Body of pancreas (tissue), 4 donors: ENCODE measurements at regions not wholly inside any gene's neighbourhood (a gene's known extent, or its start where the extent isn't known, plus 50 kb on each side); places are given as distances from the start of the nearest gene placed in this dataset.
"Not testable (repeated sequence)": the region's sequence is repeated elsewhere in the genome, so short reads cannot be mapped to it uniquely, and the experiment has no call there.

ENCODE experiments used
- ATAC-seq: fragments of 150-250 bp; one replicate; pipeline ENCODE4 v1.9.1; 2016
- DNase-seq, 4 donors: peaks; one replicate each; pipeline ENCODE4 v3.0.0-alpha.2; 2019
- H3K27ac ChIP-seq, 4 donors: fragments of 200-600 bp; sonication (generic); 1 replicate in 3 of 4; 2 replicates in 1 of 4; pipeline versions ENCODE4 v1.5.1 to v1.6.1; 2016 to 2019; ENCODE audit warnings: mild to moderate bottlenecking in 1 of 4, mixed read lengths in 1 of 4, moderate library complexity in 1 of 4
- H3K27me3 ChIP-seq, 2 donors: fragments of 200-600 bp; sonication (generic); one replicate each; pipeline ENCODE4 v1.6.0; 2016; ENCODE audit warnings: mild to moderate bottlenecking in 1 of 2
- H3K36me3 ChIP-seq, 2 donors: fragments of 200-600 bp; sonication (generic); replicated peaks in 1 of 2; 2 replicates each; pipeline ENCODE4 v1.5.1; 2016; ENCODE audit warnings: low read depth in 2 of 2; ENCODE audit not compliant: insufficient read depth in 1 of 2
- H3K4me1 ChIP-seq: fragments of 200-600 bp; sonication (generic); one replicate; pipeline ENCODE4 v1.6.0; 2016
- H3K4me3 ChIP-seq, 2 donors: fragments of 200-600 bp; sonication (generic); 1 replicate in 1 of 2; 2 replicates in 1 of 2; pipeline ENCODE4 v1.5.1; 2016 to 2019
- H3K9me3 ChIP-seq, 3 donors: fragments of 200-600 bp; sonication (generic); 1 replicate in 2 of 3; 2 replicates in 1 of 3; pipeline ENCODE4 v1.5.1; 2016
- CTCF ChIP-seq, 7 experiments: fragments of 450-650 bp in 4 of 7; fragments of 200-600 bp in 3 of 7; sonication (generic) in 3 of 7; IDR thresholded peaks; one replicate each; pipeline ENCODE4 v1.5.1; 2016 to 2019; ENCODE audit warnings: antibody characterized with exemption in 7 of 7
- POLR2A ChIP-seq, 3 donors: fragments of 450-650 bp; IDR thresholded peaks; one replicate each; pipeline ENCODE4 v1.6.1; 2016; ENCODE audit warnings: antibody characterized with exemption in 3 of 3, mild to moderate bottlenecking in 2 of 3
- WGBS, 2 donors: methylation state at CpG; one replicate each; pipeline ENCODE4 v1.1.5; 2017; 5-methylcytosine and 5-hydroxymethylcytosine counted together
- intact Hi-C: fragments of 100-400 bp; cut with DNase I; formaldehyde crosslinking; loops from one replicate; pipeline ENCODE4 v1.15.1; 2023

- intact Hi-C loops = no loop called here
- Histone ChIP-seq H3K27me3 (no peaks in the 10 kb centered on the region), H3K9me3 (peaks cover 0 to 11% (median 0%) of the 10 kb centered on the region in 3 donors), H3K27ac (no peak overlapping the region), H3K4me3 (no peak overlapping the region), H3K36me3 (no peaks in the 10 kb centered on the region), H3K4me1 (no peaks in the 10 kb centered on the region)
- 48 to 67% methylated on average over 1 of the region's 1 CpG for WGBS, 2 donors
- no peak for TF ChIP-seq CTCF (IDR thresholded peaks at IDR 0.05)
- no peak for TF ChIP-seq POLR2A (IDR thresholded peaks at IDR 0.05)
- ATAC-seq (no peak), DNase-seq (no peak)
Measured at GRCh38 chr12:24517000-24517399, 431.9 kb downstream of the BCAT1 start.

- no peaks in the 10 kb centered on the region for H3K36me3 ChIP-seq
- intact Hi-C loops = no loop called here
- WGBS, 2 donors = 56 to 60% methylated on average over 5 of the region's 5 CpGs
- H3K4me3 ChIP-seq = no peak overlapping the region
- H3K4me1 ChIP-seq = no peaks in the 10 kb centered on the region
- H3K27me3 ChIP-seq = no peaks in the 10 kb centered on the region
- TF ChIP-seq POLR2A (IDR thresholded peaks at IDR 0.05) = no peak
- no peak for TF ChIP-seq CTCF (IDR thresholded peaks at IDR 0.05)
- ATAC-seq (no peak), DNase-seq (no peak)
- no peaks in the 10 kb centered on the region for H3K9me3 ChIP-seq
- H3K27ac ChIP-seq = no peak overlapping the region
Measured at GRCh38 chr12:24510581-24511125, 438.2 kb downstream of the BCAT1 start.

- ATAC-seq (no peak), DNase-seq (no peak)
- H3K36me3 ChIP-seq = no peaks in the 10 kb centered on the region
- peaks cover 7% of the 10 kb centered on the region for H3K4me1 ChIP-seq
- 95 to 98% methylated on average over 2 of the region's 2 CpGs for WGBS, 2 donors
- H3K27ac ChIP-seq = no peak overlapping the region
- intact Hi-C loops = no loop called here
- no peaks in the 10 kb centered on the region for H3K9me3 ChIP-seq
- no peak for TF ChIP-seq POLR2A (IDR thresholded peaks at IDR 0.05)
- no peak for TF ChIP-seq CTCF (IDR thresholded peaks at IDR 0.05)
- H3K4me3 ChIP-seq = no peak overlapping the region
- no peaks in the 10 kb centered on the region for H3K27me3 ChIP-seq
Measured at GRCh38 chr12:24507827-24508226, 441.1 kb downstream of the BCAT1 start.

DNA sequence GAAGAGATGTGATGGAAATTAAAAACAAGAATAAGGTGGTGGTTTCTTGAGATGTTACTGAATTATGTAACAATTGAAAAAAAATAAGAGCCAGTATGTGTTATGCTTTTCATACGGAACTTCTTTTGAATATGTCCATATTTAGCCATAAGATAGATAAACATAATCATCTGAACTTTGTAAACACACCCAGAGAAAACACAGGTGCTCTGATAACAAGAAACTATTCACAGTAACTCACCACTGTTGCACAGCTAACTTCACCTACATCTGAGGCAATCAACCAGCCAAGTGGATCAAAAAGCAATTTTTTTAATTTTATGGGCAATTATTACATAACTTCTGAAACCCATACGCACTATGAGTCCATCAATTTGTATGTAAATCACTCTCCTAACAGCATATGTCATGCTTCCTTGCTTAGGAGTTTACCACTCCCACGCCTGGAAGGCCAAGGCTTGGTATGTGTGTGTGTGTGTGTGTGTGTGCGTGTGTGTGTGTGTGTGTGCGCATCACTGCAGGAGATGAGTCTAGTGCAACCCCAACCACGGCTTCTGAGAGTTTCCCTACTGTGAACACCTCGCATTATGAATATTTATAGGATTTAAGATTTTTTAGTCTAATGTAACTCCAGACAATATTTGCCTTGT lies 443.4 kb downstream of the BCAT1 start:
- no peaks in the 10 kb centered on the region for H3K9me3 ChIP-seq
- TF ChIP-seq CTCF (IDR thresholded peaks at IDR 0.05) (no peak), POLR2A (IDR thresholded peaks at IDR 0.05) (no peak)
- ATAC-seq (no peak), DNase-seq (no peak)
- intact Hi-C loops = no loop called here
- H3K36me3 ChIP-seq = no peaks in the 10 kb centered on the region
- no peak overlapping the region for H3K4me3 ChIP-seq
- WGBS, 2 donors = 48 to 63% methylated on average over 6 to 7 of the region's 7 CpGs
- peaks cover 7% of the 10 kb centered on the region for H3K4me1 ChIP-seq
- H3K27ac ChIP-seq = no peak overlapping the region
- no peaks in the 10 kb centered on the region for H3K27me3 ChIP-seq

DNA sequence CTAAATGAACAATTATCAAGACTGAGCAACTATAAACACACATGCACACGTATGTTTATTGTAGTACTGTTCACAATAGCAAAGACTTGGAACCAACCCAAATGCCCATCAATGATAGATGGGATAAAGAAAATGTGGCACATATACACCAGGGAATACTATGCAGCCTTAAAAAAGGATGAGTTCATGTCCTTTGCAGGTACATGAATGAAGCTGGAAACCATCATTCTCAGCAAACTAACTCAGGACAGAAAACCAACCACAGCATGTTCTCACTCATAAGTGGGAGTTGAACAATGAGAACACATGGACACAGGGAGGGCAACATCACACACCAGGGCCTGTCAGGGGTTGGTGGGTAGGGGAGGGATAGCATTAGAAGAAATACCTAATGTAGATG lies 445.4 kb downstream of the BCAT1 start:
- H3K4me3 ChIP-seq, intact Hi-C loops, H3K27ac ChIP-seq, H3K27me3 ChIP-seq, H3K36me3 ChIP-seq, DNase-seq, H3K9me3 ChIP-seq, H3K4me1 ChIP-seq, ATAC-seq: not testable (repeated sequence)
- WGBS, 2 donors = 83 to 97% methylated on average over 1 of the region's 1 CpG
